DMS79 (cell line): ENCODE measurements at regions not wholly inside any gene's neighbourhood (a gene's known extent, or its start where the extent isn't known, plus 50 kb on each side); places are given as distances from the start of the nearest gene placed in this dataset.
A peak's percentile ranks its signal among the peaks of the same experiment; 100 is the strongest.
"Not testable (repeated sequence)": the region's sequence is repeated elsewhere in the genome, so short reads cannot be mapped to it uniquely, and the experiment has no call there.

Experiments
- DNase-seq: peaks from one replicate; lab custom pipeline; 2025; lab: John Stamatoyannopoulos, UW

GRCh38 chr7:68238204-68238805, 1241.7 kb downstream of the TYW1 start:
- DNase-seq: no peak

- no peak for DNase-seq
These were observed 1246.5 kb downstream of the TYW1 start for GRCh38 chr7:68243128-68243527.

- no peak for DNase-seq
These were observed 1247.8 kb downstream of the TYW1 start for GRCh38 chr7:68244389-68244788.

GRCh38 chr7:68245688-68246087, 1249.1 kb downstream of the TYW1 start:
- DNase-seq: peak; percentile 24

- peak; percentile 96 for DNase-seq
These were observed 1249.6 kb downstream of the TYW1 start for GRCh38 chr7:68246189-68246633.

GRCh38 chr7:68247126-68247525, 1250.5 kb downstream of the TYW1 start:
- no peak for DNase-seq

GRCh38 chr7:68247571-68247970, 1250.9 kb downstream of the TYW1 start:
- DNase-seq: no peak

GRCh38 chr7:68248973-68249372, 1252.3 kb downstream of the TYW1 start:
- DNase-seq: no peak

- DNase-seq: no peak
These were observed 1253.0 kb downstream of the TYW1 start for GRCh38 chr7:68249611-68250010.

GRCh38 chr7:68250143-68250542, 1253.5 kb downstream of the TYW1 start:
- no peak for DNase-seq

GRCh38 chr7:68254815-68255214, 1258.2 kb downstream of the TYW1 start:
- DNase-seq: not testable (repeated sequence)

GRCh38 chr7:68256295-68256694, 1259.7 kb downstream of the TYW1 start:
- no peak for DNase-seq

- no peak for DNase-seq
These were observed 1262.0 kb downstream of the TYW1 start for GRCh38 chr7:68258609-68259008.

GRCh38 chr7:68265258-68265657, 1268.6 kb downstream of the TYW1 start:
- DNase-seq: no peak

- no peak for DNase-seq
These were observed 1269.5 kb downstream of the TYW1 start for GRCh38 chr7:68266004-68266579.

GRCh38 chr7:68267486-68267885, 1270.9 kb downstream of the TYW1 start:
- DNase-seq: no peak

- no peak for DNase-seq
These were observed 1272.8 kb downstream of the TYW1 start for GRCh38 chr7:68269405-68269804.

- no peak for DNase-seq
These were observed 1275.9 kb downstream of the TYW1 start for GRCh38 chr7:68272507-68272906.

GRCh38 chr7:68276725-68277124, 1280.1 kb downstream of the TYW1 start:
- no peak for DNase-seq

GRCh38 chr7:68279827-68280400, 1283.3 kb downstream of the TYW1 start:
- no peak for DNase-seq

- DNase-seq: no peak
These were observed 1284.3 kb downstream of the TYW1 start for GRCh38 chr7:68280931-68281330.

- no peak for DNase-seq
These were observed 1291.5 kb downstream of the TYW1 start for GRCh38 chr7:68288144-68288593.

- no peak for DNase-seq
These were observed 1295.1 kb downstream of the TYW1 start for GRCh38 chr7:68291710-68292109.

GRCh38 chr7:68295386-68295785, 1298.8 kb downstream of the TYW1 start:
- no peak for DNase-seq
